H9 (cell line): ENCODE measurements at regions not wholly inside any gene's neighbourhood (a gene's known extent, or its start where the extent isn't known, plus 50 kb on each side); places are given as distances from the start of the nearest gene placed in this dataset.

ENCODE experiments used
- DNase-seq: peaks from one replicate; pipeline ENCODE4 v3.0.0-alpha.2; 2017
- H2AFZ ChIP-seq: one replicate; pipeline ENCODE4 v1.6.1; 2013; ENCODE audit warnings: mild to moderate bottlenecking, low read length, control low read depth, moderate library complexity
- H2AK5ac ChIP-seq: 2 replicates; pipeline ENCODE4 v1.6.1; 2013; ENCODE audit warnings: low read length, control low read depth, mixed read lengths; ENCODE audit not compliant: insufficient read length
- H2BK120ac ChIP-seq: one replicate; pipeline ENCODE4 v1.6.1; 2013; ENCODE audit warnings: low read depth, mild to moderate bottlenecking, low read length, control low read depth, inconsistent platforms; ENCODE audit not compliant: poor library complexity, severe bottlenecking
- H2BK12ac ChIP-seq: 2 replicates; pipeline ENCODE4 v1.6.1; 2013; ENCODE audit warnings: low read length, control low read depth, mixed read lengths, low read depth; ENCODE audit not compliant: insufficient read length
- H2BK15ac ChIP-seq: 2 replicates; pipeline ENCODE4 v1.6.1; 2013; ENCODE audit warnings: low read depth, low read length, control low read depth
- H2BK20ac ChIP-seq: one replicate; pipeline ENCODE4 v1.6.1; 2013; ENCODE audit warnings: low read depth, mild to moderate bottlenecking, low read length, control low read depth, inconsistent platforms; ENCODE audit not compliant: poor library complexity, severe bottlenecking
- H2BK5ac ChIP-seq: 2 replicates; pipeline ENCODE4 v1.6.1; 2013; ENCODE audit warnings: low read length, control low read depth, mixed read lengths; ENCODE audit not compliant: insufficient read length
- H3K14ac ChIP-seq: 2 replicates; pipeline ENCODE4 v1.6.1; 2013; ENCODE audit warnings: low read length, control low read depth; ENCODE audit not compliant: insufficient read depth
- H3K18ac ChIP-seq: 2 replicates; pipeline ENCODE4 v1.6.1; 2013; ENCODE audit warnings: low read depth, mild to moderate bottlenecking, mixed read lengths, low read length, control low read depth; ENCODE audit not compliant: insufficient read length
- H3K23ac ChIP-seq: 2 replicates; pipeline ENCODE4 v1.6.1; 2013; ENCODE audit warnings: low read length, control low read depth, mixed read lengths, low read depth; ENCODE audit not compliant: insufficient read length
- H3K23me2 ChIP-seq: 2 replicates; pipeline ENCODE4 v1.6.1; 2013; ENCODE audit warnings: low read depth, mild to moderate bottlenecking, mixed read lengths, low read length, control low read depth; ENCODE audit not compliant: insufficient read length, poor library complexity, severe bottlenecking
- H3K27ac ChIP-seq: 2 replicates; pipeline ENCODE4 v1.5.1; 2013; ENCODE audit warnings: low read length, control low read depth, mixed read lengths, low read depth; ENCODE audit not compliant: insufficient read length
- H3K27me3 ChIP-seq: 2 replicates; pipeline ENCODE4 v1.6.1; 2013; ENCODE audit warnings: low read length, control low read depth, inconsistent platforms; ENCODE audit not compliant: insufficient read depth
- H3K4ac ChIP-seq: 2 replicates; pipeline ENCODE4 v1.6.1; 2013; ENCODE audit warnings: low read depth, mild to moderate bottlenecking, control low read depth, inconsistent platforms, low read length, moderate library complexity
- H3K4me1 ChIP-seq: 2 replicates; pipeline ENCODE4 v1.6.1; 2013; ENCODE audit warnings: low read length, control low read depth, inconsistent platforms; ENCODE audit not compliant: insufficient read depth
- H3K4me2 ChIP-seq: 2 replicates; pipeline ENCODE4 v1.6.1; 2013; ENCODE audit warnings: low read length, control low read depth, mixed read lengths; ENCODE audit not compliant: insufficient read length, insufficient read depth
- H3K56ac ChIP-seq: 2 replicates; pipeline ENCODE4 v1.6.1; 2013; ENCODE audit warnings: low read depth, mild to moderate bottlenecking, mixed read lengths, low read length, control low read depth; ENCODE audit not compliant: insufficient read length
- H3K79me1 ChIP-seq: 2 replicates; pipeline ENCODE4 v1.6.1; 2013; ENCODE audit warnings: low read depth, mild to moderate bottlenecking, moderate library complexity, low read length, control low read depth, inconsistent platforms; ENCODE audit not compliant: insufficient read depth, poor library complexity, severe bottlenecking
- H3K79me2 ChIP-seq: 2 replicates; pipeline ENCODE4 v1.6.1; 2013; ENCODE audit warnings: low read length, control low read depth, inconsistent platforms; ENCODE audit not compliant: insufficient read depth
- H3K9ac ChIP-seq: 2 replicates; pipeline ENCODE4 v1.6.1; 2013; ENCODE audit warnings: low read length, control low read depth, mixed read lengths; ENCODE audit not compliant: insufficient read length; ENCODE audit errors: extremely low read depth
- H3K9me3 ChIP-seq: one replicate; pipeline ENCODE4 v1.6.1; 2013; ENCODE audit warnings: low read depth, low read length, inconsistent platforms; ENCODE audit not compliant: control insufficient read depth
- H3T11ph ChIP-seq: one replicate; pipeline ENCODE4 v1.6.1; 2013; ENCODE audit warnings: mild to moderate bottlenecking, low read length, control low read depth, inconsistent platforms
- H4K20me1 ChIP-seq: one replicate; pipeline ENCODE4 v1.6.1; 2013; ENCODE audit not compliant: control insufficient read depth, insufficient read length, insufficient read depth
- H4K5ac ChIP-seq: 2 replicates; pipeline ENCODE4 v1.6.1; 2013; ENCODE audit warnings: low read depth, mild to moderate bottlenecking, mixed read lengths, low read length, control low read depth; ENCODE audit not compliant: insufficient read length
- H4K8ac ChIP-seq: replicated peaks from 2 replicates; pipeline ENCODE4 v1.6.1; 2013; ENCODE audit warnings: low read length, control low read depth, mixed read lengths, low read depth; ENCODE audit not compliant: insufficient read length
- H4K91ac ChIP-seq: 2 replicates; pipeline ENCODE4 v1.6.1; 2013; ENCODE audit warnings: low read depth, mild to moderate bottlenecking, moderate library complexity, mixed read lengths, low read length, control low read depth; ENCODE audit not compliant: insufficient read length
- H3K27ac Mint-ChIP-seq, 3 experiments: 2 replicates in 2 of 3; 3 replicates in 1 of 3; pipeline ENCODE4 v1.8.0; 2020 to 2021; ENCODE audit warnings: mixed read lengths in 3 of 3, mild to moderate bottlenecking in 1 of 3, moderate library complexity in 1 of 3
- H3K27me3 Mint-ChIP-seq: 2 replicates; pipeline ENCODE4 v1.8.0; 2021; ENCODE audit warnings: low read depth, mild to moderate bottlenecking, moderate library complexity, mixed read lengths
- H3K36me3 Mint-ChIP-seq, 3 experiments: 2 replicates in 2 of 3; 3 replicates in 1 of 3; pipeline ENCODE4 v1.8.0; 2020 to 2021; ENCODE audit warnings: low read depth in 3 of 3, mixed read lengths in 3 of 3; ENCODE audit not compliant: insufficient read depth in 1 of 3
- H3K4me1 Mint-ChIP-seq, 2 experiments: 2 replicates each; pipeline ENCODE4 v1.8.0; 2020; ENCODE audit warnings: mixed read lengths in 2 of 2
- H3K4me3 Mint-ChIP-seq, 2 experiments: 2 replicates in 1 of 2; 3 replicates in 1 of 2; pipeline ENCODE4 v1.8.0; 2020 to 2021; ENCODE audit warnings: mild to moderate bottlenecking in 2 of 2, mixed read lengths in 2 of 2, moderate library complexity in 1 of 2
- H3K9me3 Mint-ChIP-seq, 2 experiments: 2 replicates in 1 of 2; 3 replicates in 1 of 2; pipeline ENCODE4 v1.8.0; 2020; ENCODE audit warnings: mild to moderate bottlenecking in 2 of 2, mixed read lengths in 2 of 2, moderate library complexity in 1 of 2
- CTCF ChIP-seq: fragments of 200-600 bp; sonication (generic); conservative IDR thresholded peaks from 3 replicates; pipeline ENCODE4 v1.8.0; 2021; ENCODE audit warnings: antibody characterized with exemption, mild to moderate bottlenecking
- WGBS: extraction: QIAGEN DNeasy Blood & Tissue Kit; methylation state at CpG from one replicate; pipeline ENCODE4 v1.1.7; 2013; ENCODE audit warnings: missing lambda C conversion rate, low lambda C conversion rate, mixed read lengths; ENCODE audit not compliant: insufficient read length; ENCODE audit errors: extremely low coverage; 5-methylcytosine and 5-hydroxymethylcytosine counted together

- Histone ChIP-seq H3K4ac (no peak overlapping the region), H4K5ac (no peak overlapping the region), H2BK120ac (no peak overlapping the region), H3K14ac (no peak overlapping the region), H2BK15ac (no peak overlapping the region), H3K9me3 (no peaks in the 10 kb centered on the region), H2BK20ac (no peak overlapping the region), H3K27ac (no peak overlapping the region), H2AFZ (no peak overlapping the region), H3K4me2 (no peak overlapping the region), H3K9ac (no peak overlapping the region), H3K23me2 (no peaks in the 10 kb centered on the region), H4K8ac (no peak overlapping the region), H3K79me2 (no peaks in the 10 kb centered on the region), H3K27me3 (no peaks in the 10 kb centered on the region), H2BK5ac (no peak overlapping the region), H3K4me1 (no peaks in the 10 kb centered on the region), H4K20me1 (no peaks in the 10 kb centered on the region), H3T11ph (no peak overlapping the region), H4K91ac (no peak overlapping the region), H3K79me1 (no peaks in the 10 kb centered on the region), H3K56ac (no peak overlapping the region), H2BK12ac (no peak overlapping the region), H3K23ac (no peak overlapping the region), H2AK5ac (no peak overlapping the region), H3K18ac (no peak overlapping the region)
- WGBS: no CpG with 5 or more reads among the region's 1 CpG
- TF ChIP-seq CTCF: no peak
- H3K27ac Mint-ChIP-seq: no peak overlapping the region
- H3K36me3 Mint-ChIP-seq: peaks cover 3 to 16% (median 12%) of the 10 kb centered on the region in 3 experiments
- DNase-seq: no peak
- peaks cover 0 to 3% of the 10 kb centered on the region in 2 experiments; a peak in 1 of 4 replicates for H3K4me1 Mint-ChIP-seq
- H3K4me3 Mint-ChIP-seq: no peak overlapping the region
- H3K27me3 Mint-ChIP-seq: peaks cover 16% of the 10 kb centered on the region
- H3K9me3 Mint-ChIP-seq: peaks cover 10 to 20% of the 10 kb centered on the region in 2 experiments; a peak in 4 of 5 replicates
Measured at GRCh38 chr11:113604186-113604585, 101.9 kb downstream of the TMPRSS5 start.
